Hematopoietic multipotent progenitor cell treated with erythropoietin and hydrocortisone succinate and interleukin-3 and kit ligand, for 6 days (in vitro differentiated cells): ENCODE measurements at regions not wholly inside any gene's neighbourhood (a gene's known extent, or its start where the extent isn't known, plus 50 kb on each side); places are given as distances from the start of the nearest gene placed in this dataset.
"Not testable (repeated sequence)": the region's sequence is repeated elsewhere in the genome, so short reads cannot be mapped to it uniquely, and the experiment has no call there.

Source experiments
- DNase-seq: peaks from one replicate; pipeline ENCODE4 v3.0.0-alpha.2; 2015

DNA sequence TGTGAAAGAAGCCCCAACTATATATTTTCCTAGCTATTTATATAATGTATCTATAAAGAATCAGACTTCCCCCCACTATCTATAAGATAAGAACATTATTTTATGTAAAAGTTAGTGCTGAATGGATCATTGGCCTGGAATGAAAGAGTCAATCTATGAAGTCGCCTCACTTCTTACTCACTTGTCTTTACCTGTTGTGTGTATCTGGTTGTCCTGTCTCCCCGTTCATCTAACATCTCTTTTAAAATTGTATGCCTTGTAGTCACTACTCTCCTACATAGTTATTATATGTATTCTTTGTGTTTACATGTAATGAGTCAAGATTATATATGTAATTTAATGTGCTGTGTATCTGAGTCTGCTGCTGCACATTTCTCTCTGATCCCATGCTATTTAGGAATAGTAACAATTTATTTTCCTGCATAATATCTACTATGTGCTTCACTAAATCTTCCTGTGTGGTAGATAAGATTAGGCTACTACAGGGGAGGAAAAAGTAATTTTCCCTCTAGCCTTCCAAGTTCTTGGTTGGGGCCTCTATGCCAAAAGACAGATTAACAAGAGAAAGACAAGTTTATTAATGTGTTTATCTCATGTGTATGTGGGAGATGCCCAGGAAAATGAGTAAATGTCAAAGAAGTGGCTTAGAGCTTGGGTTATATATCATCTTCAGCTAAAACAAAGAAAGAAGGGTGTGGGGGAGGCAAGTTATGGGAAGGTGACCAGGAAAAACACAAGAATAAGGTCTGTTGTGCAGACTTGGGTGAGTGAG is 77.6 kb upstream of the FRMPD4 start:
- DNase-seq: no peak

DNA sequence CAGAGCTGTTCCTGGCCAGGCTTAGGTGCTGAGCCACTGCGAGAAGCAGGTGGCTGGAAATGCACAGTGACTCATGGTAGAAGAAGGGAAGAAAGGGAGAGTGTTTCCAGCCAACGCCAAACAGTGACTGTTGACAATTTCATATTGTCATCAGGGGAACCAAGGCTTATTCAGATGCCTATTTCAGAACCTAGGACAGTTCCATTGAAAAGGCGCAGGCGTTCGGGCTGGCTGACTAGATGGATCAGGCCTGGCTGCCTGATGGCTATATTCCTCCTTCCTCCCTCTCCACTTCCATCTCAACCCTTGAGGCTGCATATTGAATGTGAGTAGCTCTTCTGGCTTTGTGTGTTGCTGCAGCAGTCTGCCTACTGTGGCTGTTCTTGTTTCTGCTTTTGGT is 73.0 kb upstream of the FRMPD4 start:
- peak; percentile 20 for DNase-seq

DNA sequence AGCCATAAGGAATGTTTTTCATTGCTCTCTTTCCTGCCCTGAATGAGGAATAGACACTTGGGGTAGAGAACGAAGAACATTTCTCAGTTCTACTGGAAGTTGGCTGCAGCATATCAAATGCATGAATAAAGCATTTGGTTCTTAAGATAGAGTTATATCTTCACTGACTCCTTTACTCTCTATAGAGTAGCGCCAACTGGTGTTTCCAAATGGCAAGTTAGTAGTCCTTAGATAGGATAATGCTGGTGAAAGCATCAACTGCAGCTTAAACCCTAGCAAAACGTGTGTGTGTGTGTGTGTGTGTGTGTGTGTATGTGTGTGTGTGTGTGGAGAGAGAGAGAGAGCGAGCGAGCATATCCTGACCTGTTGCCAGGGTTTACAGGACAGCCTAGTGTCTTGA is 62.2 kb upstream of the FRMPD4 start:
- DNase-seq: no peak

DNA sequence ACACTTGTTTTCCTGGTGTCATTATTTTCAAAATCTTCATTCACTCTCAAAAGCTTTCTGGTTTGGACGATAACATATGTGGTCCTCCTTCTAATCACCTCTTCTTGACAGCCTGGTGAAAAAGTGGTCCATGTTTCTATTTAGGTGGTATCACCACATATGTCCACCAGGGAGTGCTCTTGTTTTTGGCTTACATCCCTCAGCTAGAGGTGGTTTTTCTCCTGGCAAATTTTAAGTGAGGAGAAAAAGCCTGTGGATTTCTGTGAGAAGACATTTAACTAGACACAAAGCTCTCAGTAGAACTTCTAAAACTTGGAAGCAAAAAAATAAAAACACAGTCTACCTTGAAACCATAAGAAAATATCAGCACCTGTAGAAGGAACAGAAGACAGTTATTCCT is 58.0 kb upstream of the FRMPD4 start:
- peak; percentile 19 for DNase-seq

DNA sequence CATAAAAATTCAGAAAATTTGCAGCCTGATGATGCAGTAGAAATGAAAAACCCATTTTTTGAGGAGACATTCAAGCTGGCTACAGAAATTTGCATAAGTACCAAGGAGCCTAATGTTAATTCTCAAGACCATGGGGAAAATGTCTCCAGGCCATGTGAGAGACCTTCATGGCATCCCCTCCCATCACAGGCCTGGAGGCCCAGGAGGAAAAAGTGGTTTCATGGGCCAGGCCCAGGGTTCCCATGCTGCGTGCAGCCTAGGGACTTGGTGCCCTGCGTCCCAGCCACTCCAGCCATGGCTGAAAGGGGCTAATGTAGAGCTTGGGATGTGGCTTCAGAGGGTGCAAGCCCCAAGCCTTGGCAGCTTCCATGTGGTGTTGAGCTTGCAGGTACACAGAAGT is 55.3 kb upstream of the FRMPD4 start:
- not testable (repeated sequence) for DNase-seq
